Activated T-helper 1 cell treated with anti-CD3 and anti-CD28 coated beads, Interleukin-12 subunit alpha, Interleukin-12 subunit beta, Interleukin-2, Interleukin-4 antibody, amounts not matched to agents 30 ng/mL and 10 ng/mL and 1 ng/mL, durations not matched to agents 14 hours and 24 hours and 36 hours (primary cell): ENCODE measurements at regions not wholly inside any gene's neighbourhood (a gene's known extent, or its start where the extent isn't known, plus 50 kb on each side); places are given as distances from the start of the nearest gene placed in this dataset.

Experiments
- DNase-seq: peaks from one replicate; pipeline ENCODE4 v3.0.0; 2021; ENCODE audit warnings: low spot score
- H3K27ac Mint-ChIP-seq: one replicate; pipeline ENCODE4 v1.8.0; 2021; ENCODE audit warnings: mild to moderate bottlenecking, mixed read lengths
- H3K27me3 Mint-ChIP-seq: one replicate; pipeline ENCODE4 v1.8.0; 2022; ENCODE audit warnings: mild to moderate bottlenecking, moderate library complexity, mixed read lengths; ENCODE audit not compliant: insufficient read depth
- H3K36me3 Mint-ChIP-seq: one replicate; pipeline ENCODE4 v1.8.0; 2021; ENCODE audit warnings: low read depth, mixed read lengths
- H3K4me1 Mint-ChIP-seq: one replicate; pipeline ENCODE4 v1.8.0; 2021; ENCODE audit warnings: low read depth, mixed read lengths
- H3K4me3 Mint-ChIP-seq: one replicate; pipeline ENCODE4 v1.8.0; 2021; ENCODE audit warnings: mild to moderate bottlenecking, moderate library complexity, mixed read lengths
- H3K9me3 Mint-ChIP-seq: one replicate; pipeline ENCODE4 v1.8.0; 2021; ENCODE audit warnings: mixed read lengths
- intact Hi-C: fragments of 100-400 bp; cut with micrococcal nuclease; formaldehyde crosslinking; loops from one replicate; pipeline ENCODE4 v1.15.1; 2024

- DNase-seq = no peak
- H3K27ac Mint-ChIP-seq = no peak overlapping the region
- intact Hi-C loops = no loop called here
- no peaks in the 10 kb centered on the region for H3K9me3 Mint-ChIP-seq
- H3K4me3 Mint-ChIP-seq = no peak overlapping the region
- H3K36me3 Mint-ChIP-seq = no peaks in the 10 kb centered on the region
- H3K27me3 Mint-ChIP-seq = no peaks in the 10 kb centered on the region
- H3K4me1 Mint-ChIP-seq = no peaks in the 10 kb centered on the region
Measured at GRCh38 chr9:115998666-115999065, 154.9 kb upstream of the PAPPA start.

- Mint-ChIP-seq H3K27me3 (no peaks in the 10 kb centered on the region), H3K27ac (no peak overlapping the region), H3K36me3 (no peaks in the 10 kb centered on the region), H3K4me3 (no peak overlapping the region), H3K4me1 (no peaks in the 10 kb centered on the region), H3K9me3 (no peaks in the 10 kb centered on the region)
- intact Hi-C loops = no loop called here
- no peak for DNase-seq
Measured at GRCh38 chr9:115999498-115999897, 154.1 kb upstream of the PAPPA start.

- no peaks in the 10 kb centered on the region for H3K9me3 Mint-ChIP-seq
- no peak for DNase-seq
- no peaks in the 10 kb centered on the region for H3K27me3 Mint-ChIP-seq
- H3K4me3 Mint-ChIP-seq = no peak overlapping the region
- H3K36me3 Mint-ChIP-seq = no peaks in the 10 kb centered on the region
- no peak overlapping the region for H3K27ac Mint-ChIP-seq
- intact Hi-C loops = no loop called here
- H3K4me1 Mint-ChIP-seq = no peaks in the 10 kb centered on the region
Measured at GRCh38 chr9:116000748-116001329, 152.8 kb upstream of the PAPPA start.

GRCh38 chr9:116002181-116002580 is 151.4 kb upstream of the PAPPA start:
- no peaks in the 10 kb centered on the region for H3K36me3 Mint-ChIP-seq
- intact Hi-C loops = no loop called here
- no peaks in the 10 kb centered on the region for H3K9me3 Mint-ChIP-seq
- no peaks in the 10 kb centered on the region for H3K27me3 Mint-ChIP-seq
- DNase-seq = no peak
- no peaks in the 10 kb centered on the region for H3K4me1 Mint-ChIP-seq
- H3K27ac Mint-ChIP-seq = no peak overlapping the region
- no peak overlapping the region for H3K4me3 Mint-ChIP-seq

- intact Hi-C loops = no loop called here
- no peak overlapping the region for H3K4me3 Mint-ChIP-seq
- no peaks in the 10 kb centered on the region for H3K9me3 Mint-ChIP-seq
- no peaks in the 10 kb centered on the region for H3K4me1 Mint-ChIP-seq
- DNase-seq = no peak
- H3K36me3 Mint-ChIP-seq = no peaks in the 10 kb centered on the region
- H3K27ac Mint-ChIP-seq = no peak overlapping the region
- H3K27me3 Mint-ChIP-seq = no peaks in the 10 kb centered on the region
Measured at GRCh38 chr9:116002624-116003023, 151.0 kb upstream of the PAPPA start.

GRCh38 chr9:116003397-116003796 is 150.2 kb upstream of the PAPPA start:
- Mint-ChIP-seq H3K27ac (no peak overlapping the region), H3K36me3 (no peaks in the 10 kb centered on the region), H3K9me3 (no peaks in the 10 kb centered on the region), H3K27me3 (no peaks in the 10 kb centered on the region), H3K4me1 (no peaks in the 10 kb centered on the region), H3K4me3 (no peak overlapping the region)
- no peak for DNase-seq
- intact Hi-C loops = no loop called here

- DNase-seq = no peak
- H3K27ac Mint-ChIP-seq = no peak overlapping the region
- intact Hi-C loops = no loop called here
- no peak overlapping the region for H3K4me3 Mint-ChIP-seq
- no peaks in the 10 kb centered on the region for H3K4me1 Mint-ChIP-seq
- H3K9me3 Mint-ChIP-seq = no peaks in the 10 kb centered on the region
- H3K36me3 Mint-ChIP-seq = no peaks in the 10 kb centered on the region
- H3K27me3 Mint-ChIP-seq = peaks cover 1% of the 10 kb centered on the region
Measured at GRCh38 chr9:116005205-116005604, 148.4 kb upstream of the PAPPA start.

GRCh38 chr9:116007824-116008223 is 145.8 kb upstream of the PAPPA start:
- intact Hi-C loops = no loop called here

GRCh38 chr9:116008278-116008677 is 145.3 kb upstream of the PAPPA start:
- Mint-ChIP-seq H3K4me3 (no peak overlapping the region), H3K27ac (no peak overlapping the region), H3K4me1 (no peaks in the 10 kb centered on the region), H3K9me3 (no peaks in the 10 kb centered on the region), H3K27me3 (peaks cover 3% of the 10 kb centered on the region), H3K36me3 (no peaks in the 10 kb centered on the region)
- intact Hi-C loops = no loop called here
- DNase-seq = no peak

More at GRCh38 chr9:116007824-116008223, 145.8 kb upstream of the PAPPA start:
- Mint-ChIP-seq H3K27ac (no peak overlapping the region), H3K4me1 (no peaks in the 10 kb centered on the region), H3K36me3 (no peaks in the 10 kb centered on the region), H3K4me3 (no peak overlapping the region), H3K9me3 (no peaks in the 10 kb centered on the region), H3K27me3 (peaks cover 3% of the 10 kb centered on the region)
- DNase-seq = no peak

GRCh38 chr9:116009420-116009819 is 144.2 kb upstream of the PAPPA start:
- DNase-seq = no peak
- Mint-ChIP-seq H3K27me3 (peaks cover 3% of the 10 kb centered on the region), H3K4me1 (no peaks in the 10 kb centered on the region), H3K9me3 (no peaks in the 10 kb centered on the region), H3K4me3 (no peak overlapping the region), H3K36me3 (no peaks in the 10 kb centered on the region), H3K27ac (no peak overlapping the region)
- intact Hi-C loops = no loop called here

GRCh38 chr9:116015855-116016254 is 137.7 kb upstream of the PAPPA start:
- H3K4me1 Mint-ChIP-seq = no peaks in the 10 kb centered on the region
- no peak for DNase-seq
- no peaks in the 10 kb centered on the region for H3K36me3 Mint-ChIP-seq
- H3K27ac Mint-ChIP-seq = no peak overlapping the region
- H3K27me3 Mint-ChIP-seq = no peaks in the 10 kb centered on the region
- H3K9me3 Mint-ChIP-seq = no peaks in the 10 kb centered on the region
- no peak overlapping the region for H3K4me3 Mint-ChIP-seq
- intact Hi-C loops = no loop called here

GRCh38 chr9:116020146-116020545 is 133.4 kb upstream of the PAPPA start:
- Mint-ChIP-seq H3K4me1 (no peaks in the 10 kb centered on the region), H3K36me3 (no peaks in the 10 kb centered on the region), H3K9me3 (no peaks in the 10 kb centered on the region), H3K27me3 (no peaks in the 10 kb centered on the region), H3K27ac (no peak overlapping the region), H3K4me3 (no peak overlapping the region)
- intact Hi-C loops = no loop called here
- no peak for DNase-seq

GRCh38 chr9:116020801-116021200 is 132.8 kb upstream of the PAPPA start:
- intact Hi-C loops = no loop called here

GRCh38 chr9:116027096-116027495 is 126.5 kb upstream of the PAPPA start:
- Mint-ChIP-seq H3K4me1 (no peaks in the 10 kb centered on the region), H3K27me3 (no peaks in the 10 kb centered on the region), H3K36me3 (no peaks in the 10 kb centered on the region), H3K9me3 (peaks cover 13% of the 10 kb centered on the region), H3K4me3 (no peak overlapping the region), H3K27ac (no peak overlapping the region)
- intact Hi-C loops = no loop called here
- no peak for DNase-seq

More at GRCh38 chr9:116020801-116021200, 132.8 kb upstream of the PAPPA start:
- Mint-ChIP-seq H3K4me1 (no peaks in the 10 kb centered on the region), H3K27me3 (no peaks in the 10 kb centered on the region), H3K4me3 (no peak overlapping the region), H3K27ac (no peak overlapping the region), H3K36me3 (no peaks in the 10 kb centered on the region), H3K9me3 (no peaks in the 10 kb centered on the region)
- no peak for DNase-seq
